ENCODE measurements at regions not wholly inside any gene's neighbourhood (a gene's known extent, or its start where the extent isn't known, plus 50 kb on each side); places are given as distances from the start of the nearest gene placed in this dataset.

DNA sequence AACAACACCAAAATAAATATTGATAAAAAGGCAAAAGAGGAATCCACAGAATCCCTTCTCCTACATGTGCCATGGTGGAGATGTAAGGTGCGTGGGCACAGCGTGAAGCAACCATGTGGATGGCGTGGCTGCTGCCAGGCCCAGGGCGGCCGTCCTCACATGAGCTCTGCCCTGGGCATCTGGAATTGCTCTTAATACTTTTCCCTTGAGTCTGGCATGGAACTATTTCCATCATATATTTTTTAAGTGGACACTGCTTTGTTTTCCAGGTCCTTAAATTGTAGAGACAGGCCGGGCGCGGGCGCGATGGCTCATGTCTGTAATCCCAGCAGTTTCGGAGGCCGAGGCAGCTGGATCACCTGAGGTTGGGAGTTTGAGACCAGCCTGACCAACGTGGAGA lies 349.3 kb downstream of the IRX1 start:
- DNase-seq = peak in 1 of 2 donors; percentile 46
- Histone ChIP-seq H3K27ac (no peak overlapping the region), H3K9me3 (no peaks in the 10 kb centered on the region), H3K27me3 (no peaks in the 10 kb centered on the region), H3K4me3 (no peak overlapping the region), H3K36me3 (no peaks in the 10 kb centered on the region), H3K4me1 (no peaks in the 10 kb centered on the region)
- ATAC-seq (ENCODE audit: low FRiP score in 2 of 2) = no peak
- WGBS, 2 donors = 91% methylated on average over 13 of the region's 13 CpGs
- TF ChIP-seq EP300 (IDR thresholded peaks at IDR 0.05) (no peak), POLR2A (IDR thresholded peaks at IDR 0.05) (no peak), POLR2AphosphoS5 (IDR thresholded peaks at IDR 0.05) (no peak)
- TF ChIP-seq, protein P1, sequence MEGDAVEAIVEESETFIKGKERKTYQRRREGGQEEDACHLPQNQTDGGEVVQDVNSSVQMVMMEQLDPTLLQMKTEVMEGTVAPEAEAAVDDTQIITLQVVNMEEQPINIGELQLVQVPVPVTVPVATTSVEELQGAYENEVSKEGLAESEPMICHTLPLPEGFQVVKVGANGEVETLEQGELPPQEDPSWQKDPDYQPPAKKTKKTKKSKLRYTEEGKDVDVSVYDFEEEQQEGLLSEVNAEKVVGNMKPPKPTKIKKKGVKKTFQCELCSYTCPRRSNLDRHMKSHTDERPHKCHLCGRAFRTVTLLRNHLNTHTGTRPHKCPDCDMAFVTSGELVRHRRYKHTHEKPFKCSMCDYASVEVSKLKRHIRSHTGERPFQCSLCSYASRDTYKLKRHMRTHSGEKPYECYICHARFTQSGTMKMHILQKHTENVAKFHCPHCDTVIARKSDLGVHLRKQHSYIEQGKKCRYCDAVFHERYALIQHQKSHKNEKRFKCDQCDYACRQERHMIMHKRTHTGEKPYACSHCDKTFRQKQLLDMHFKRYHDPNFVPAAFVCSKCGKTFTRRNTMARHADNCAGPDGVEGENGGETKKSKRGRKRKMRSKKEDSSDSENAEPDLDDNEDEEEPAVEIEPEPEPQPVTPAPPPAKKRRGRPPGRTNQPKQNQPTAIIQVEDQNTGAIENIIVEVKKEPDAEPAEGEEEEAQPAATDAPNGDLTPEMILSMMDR (IDR thresholded peaks at IDR 0.05) = no peak

DNA sequence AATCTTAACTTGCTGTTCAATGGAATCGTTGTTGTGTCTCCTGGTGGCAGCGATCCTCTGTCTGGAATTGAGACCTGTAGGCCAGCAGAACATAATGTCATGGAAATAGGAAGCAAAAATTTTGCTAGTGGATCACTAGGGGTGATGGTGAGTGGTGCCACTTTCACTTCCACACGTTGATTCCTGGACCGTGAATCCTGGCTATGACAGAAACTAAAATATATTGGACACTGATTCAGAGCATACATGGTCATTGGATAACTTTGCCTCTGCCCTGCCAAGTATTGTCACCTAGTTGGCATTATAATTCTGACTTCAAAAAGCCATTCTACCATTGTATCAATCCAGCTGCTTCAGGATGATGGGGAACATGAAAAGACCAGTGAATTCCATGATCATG lies 353.2 kb downstream of the IRX1 start:
- 79 to 88% methylated on average over 4 of the region's 4 CpGs for WGBS, 2 donors
- TF ChIP-seq, protein P1 (IDR thresholded peaks at IDR 0.05) = no peak
- TF ChIP-seq EP300 (IDR thresholded peaks at IDR 0.05) = no peak
- TF ChIP-seq POLR2AphosphoS5 (IDR thresholded peaks at IDR 0.05) = no peak
- no peak for TF ChIP-seq POLR2A (IDR thresholded peaks at IDR 0.05)
- Histone ChIP-seq H3K4me1 (no peaks in the 10 kb centered on the region), H3K36me3 (no peaks in the 10 kb centered on the region), H3K27me3 (no peaks in the 10 kb centered on the region), H3K4me3 (no peak overlapping the region), H3K27ac (no peak overlapping the region), H3K9me3 (no peaks in the 10 kb centered on the region)
- DNase-seq (no peak), ATAC-seq (ENCODE audit: low FRiP score in 2 of 2) (no peak)

DNA sequence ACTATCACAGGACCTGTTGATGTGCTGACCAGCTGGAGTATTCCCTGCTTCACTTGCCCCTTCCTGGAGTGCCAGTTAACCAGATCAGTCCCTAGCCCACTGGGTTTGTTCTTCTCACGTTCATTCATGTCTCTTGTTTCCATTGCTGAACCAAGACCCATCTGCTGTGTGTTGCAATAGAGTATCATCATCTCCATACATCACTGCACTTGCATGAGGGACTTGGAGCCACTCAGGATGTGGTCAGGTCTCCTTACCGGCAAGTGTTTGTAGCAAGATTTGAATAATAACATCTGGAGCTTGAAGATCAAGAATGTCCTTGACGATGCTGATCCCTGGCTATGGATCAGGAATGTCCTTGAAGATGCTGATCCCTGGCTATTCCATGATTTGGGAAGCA lies 358.6 kb downstream of the IRX1 start:
- no peaks in the 10 kb centered on the region for H3K9me3 ChIP-seq
- no peaks in the 10 kb centered on the region for H3K36me3 ChIP-seq
- no peak for TF ChIP-seq EP300 (IDR thresholded peaks at IDR 0.05)
- no peak for TF ChIP-seq POLR2AphosphoS5 (IDR thresholded peaks at IDR 0.05)
- TF ChIP-seq POLR2A (IDR thresholded peaks at IDR 0.05) = no peak
- TF ChIP-seq, protein P1 (IDR thresholded peaks at IDR 0.05) = no peak
- peak in 1 of 2 donors; percentile 57 for ATAC-seq (ENCODE audit: low FRiP score in 2 of 2)
- no peaks in the 10 kb centered on the region for H3K27me3 ChIP-seq
- no peak overlapping the region for H3K27ac ChIP-seq
- H3K4me1 ChIP-seq = no peaks in the 10 kb centered on the region
- no peak overlapping the region for H3K4me3 ChIP-seq
- WGBS, 2 donors = 50 to 52% methylated on average over 3 of the region's 3 CpGs
- DNase-seq = no peak

- no peak overlapping the region for H3K4me3 ChIP-seq
- ATAC-seq (ENCODE audit: low FRiP score in 2 of 2) (no peak), DNase-seq (no peak)
- no peaks in the 10 kb centered on the region for H3K4me1 ChIP-seq
- H3K27me3 ChIP-seq = no peaks in the 10 kb centered on the region
- no peak overlapping the region for H3K27ac ChIP-seq
- no peaks in the 10 kb centered on the region for H3K36me3 ChIP-seq
- no peak for TF ChIP-seq POLR2A (IDR thresholded peaks at IDR 0.05)
- TF ChIP-seq POLR2AphosphoS5 (IDR thresholded peaks at IDR 0.05) = no peak
- TF ChIP-seq, protein P1 (IDR thresholded peaks at IDR 0.05) = no peak
- WGBS, 2 donors = 65 to 70% methylated on average over 6 of the region's 6 CpGs
- no peaks in the 10 kb centered on the region for H3K9me3 ChIP-seq
Observed at GRCh38 chr5:3954633-3955032, 359.0 kb downstream of the IRX1 start.

- no peak for TF ChIP-seq POLR2AphosphoS5 (IDR thresholded peaks at IDR 0.05)
- TF ChIP-seq, protein P1 (IDR thresholded peaks at IDR 0.05) = no peak
- no peak for TF ChIP-seq POLR2A (IDR thresholded peaks at IDR 0.05)
- TF ChIP-seq EP300 (IDR thresholded peaks at IDR 0.05) = no peak
- no peak overlapping the region for H3K4me3 ChIP-seq
- no peaks in the 10 kb centered on the region for H3K9me3 ChIP-seq
- WGBS, 2 donors = 72 to 78% methylated on average over 7 of the region's 7 CpGs
- no peak overlapping the region for H3K27ac ChIP-seq
- no peaks in the 10 kb centered on the region for H3K36me3 ChIP-seq
- DNase-seq = no peak
- H3K4me1 ChIP-seq = no peaks in the 10 kb centered on the region
- ATAC-seq (ENCODE audit: low FRiP score in 2 of 2) = no peak
- H3K27me3 ChIP-seq = no peaks in the 10 kb centered on the region
Observed at GRCh38 chr5:3957658-3958057, 362.0 kb downstream of the IRX1 start.
